BJ (cell line): ENCODE measurements at regions not wholly inside any gene's neighbourhood (a gene's known extent, or its start where the extent isn't known, plus 50 kb on each side); places are given as distances from the start of the nearest gene placed in this dataset.

Source experiments
- CTCF ChIA-PET: fragments of 350-600 bp; formaldehyde crosslinking; extraction: SDS; loops from one replicate; lab custom pipeline; 2021; ENCODE audit warnings: antibody characterized with exemption, inconsistent platforms; lab: Yijun Ruan, JAX
- POLR2A ChIA-PET: fragments of 300-600 bp; sonication (Branson Sonifier 250); formaldehyde crosslinking; extraction: SDS; loops from one replicate; lab custom pipeline; 2021; ENCODE audit warnings: antibody characterized with exemption; lab: Charles Lee
- DNase-seq: peaks from one replicate; pipeline ENCODE4 v3.0.0-alpha.2; 2011; ENCODE audit warnings: low read depth
- H3K27me3 ChIP-seq: 2 replicates; pipeline ENCODE4 v1.6.0; 2011; ENCODE audit warnings: low read length; ENCODE audit not compliant: control insufficient read depth, insufficient read depth
- H3K36me3 ChIP-seq: 2 replicates; pipeline ENCODE4 v1.5.1; 2011; ENCODE audit warnings: low read length; ENCODE audit not compliant: control insufficient read depth, insufficient read depth
- H3K4me3 ChIP-seq: 2 replicates; pipeline ENCODE4 v1.5.1; 2011; ENCODE audit warnings: low read depth, mild to moderate bottlenecking, control low read depth, low read length
- CTCF ChIP-seq: IDR thresholded peaks from 2 replicates; pipeline ENCODE4 v1.5.1; 2011; ENCODE audit warnings: low read depth, mild to moderate bottlenecking, control low read depth, inconsistent platforms, low read length, moderate library complexity; ENCODE audit not compliant: insufficient read depth

DNA sequence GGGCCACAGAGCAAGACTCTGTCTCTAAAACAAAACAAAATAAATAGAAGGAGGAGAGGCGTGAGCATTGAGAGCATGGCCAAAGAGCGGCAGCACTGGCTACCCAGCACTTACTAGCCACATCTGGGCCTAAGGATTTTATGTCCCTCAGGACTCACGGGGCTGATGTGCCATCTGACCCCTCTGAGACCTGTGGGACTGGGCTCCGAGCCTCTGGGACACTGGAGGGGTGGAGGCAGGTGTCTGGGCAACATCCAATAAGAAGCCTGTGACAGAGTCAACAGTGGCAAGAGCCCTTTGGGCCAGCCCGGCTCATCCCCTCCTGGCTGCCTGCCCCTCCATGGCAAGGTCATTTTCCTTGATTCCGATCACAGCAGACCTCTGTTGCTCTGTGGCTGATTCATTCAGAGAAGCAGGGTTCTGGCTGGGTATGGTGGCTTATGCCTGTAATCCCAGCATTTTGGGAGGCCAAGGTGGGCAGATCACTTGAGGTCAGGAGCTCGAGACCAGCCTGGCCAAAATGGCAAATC, 60.7 kb downstream of the RRM2 start:
- TF ChIP-seq CTCF, result no peak
- no peak for DNase-seq
- ChIA-PET CTCF (interaction anchor here (0.6 to 1.0 kb wide), 2 partner anchors 29 to 227 kb away, joined by 3 read pairs; no protein-coding TSS in a partner anchor), POLR2A (interaction anchor here (0.5 kb wide), 1 partner anchor 104 kb away, joined by 3 read pairs; no protein-coding TSS in a partner anchor)
- Histone ChIP-seq H3K36me3 (no peaks in the 10 kb centered on the region), H3K27me3 (no peaks in the 10 kb centered on the region), H3K4me3 (no peak overlapping the region)

DNA sequence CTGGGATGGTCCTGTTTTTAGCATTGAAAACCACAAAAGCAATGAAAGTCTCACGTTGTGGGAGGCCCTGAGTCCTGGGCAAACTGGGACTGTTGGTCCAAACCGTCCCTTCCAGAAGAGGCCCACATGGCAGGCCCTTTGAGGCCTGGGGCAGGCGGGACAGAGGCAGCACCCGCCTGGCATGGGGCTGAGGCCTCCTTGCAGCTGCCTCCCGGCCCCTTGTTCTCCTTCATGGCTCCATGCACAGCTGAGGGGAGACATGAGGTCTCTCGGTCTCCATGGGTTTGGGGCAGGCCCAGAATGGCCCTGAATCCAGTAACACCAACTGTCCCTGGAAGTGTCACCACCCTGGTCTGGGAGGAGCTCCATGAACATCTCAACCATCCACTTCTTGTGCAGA, 61.9 kb downstream of the RRM2 start:
- TF ChIP-seq CTCF, result no peak
- Histone ChIP-seq H3K36me3 (no peaks in the 10 kb centered on the region), H3K4me3 (no peak overlapping the region), H3K27me3 (no peaks in the 10 kb centered on the region)
- no peak for DNase-seq
- POLR2A ChIA-PET, result no interaction called here
- CTCF ChIA-PET, result no interaction called here

GRCh38 chr2:10185046-10185445, 62.5 kb downstream of the RRM2 start:
- no peak for TF ChIP-seq CTCF
- CTCF ChIA-PET, result no interaction called here
- Histone ChIP-seq H3K27me3 (no peaks in the 10 kb centered on the region), H3K4me3 (no peak overlapping the region), H3K36me3 (no peaks in the 10 kb centered on the region)
- DNase-seq, result no peak
- POLR2A ChIA-PET, result no interaction called here

DNA sequence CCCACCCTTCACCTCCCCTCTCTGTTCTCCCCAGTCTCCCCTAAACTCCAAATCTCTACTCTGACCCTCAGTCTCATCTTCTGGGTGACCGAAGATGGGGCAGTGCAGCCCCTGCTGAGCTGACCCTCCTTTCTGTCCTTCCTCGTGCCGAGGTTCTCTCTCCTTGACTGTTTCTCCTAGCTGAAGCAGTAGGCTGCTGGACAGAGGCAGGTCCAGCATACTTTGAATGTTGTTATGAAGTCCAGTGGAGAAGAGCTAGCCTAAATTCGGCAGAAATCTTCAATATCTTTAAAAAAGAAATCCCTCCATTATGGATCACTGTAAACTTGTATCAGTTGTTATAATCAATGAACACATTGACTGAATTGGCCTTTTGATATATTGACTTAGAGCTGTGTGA, 63.2 kb downstream of the RRM2 start:
- DNase-seq, result no peak
- TF ChIP-seq CTCF, result no peak
- no peak overlapping the region for H3K4me3 ChIP-seq
- no peaks in the 10 kb centered on the region for H3K27me3 ChIP-seq
- POLR2A ChIA-PET, result no interaction called here
- CTCF ChIA-PET, result interaction anchor here (0.6 kb wide), 1 partner anchor 433 kb away, joined by 3 read pairs; no protein-coding TSS in a partner anchor
- no peaks in the 10 kb centered on the region for H3K36me3 ChIP-seq

GRCh38 chr2:10186868-10187535, 64.5 kb downstream of the RRM2 start:
- ChIA-PET CTCF (no interaction called here), POLR2A (no interaction called here)
- H3K36me3 ChIP-seq, result no peaks in the 10 kb centered on the region
- no peaks in the 10 kb centered on the region for H3K27me3 ChIP-seq
- no peak for DNase-seq
- no peak overlapping the region for H3K4me3 ChIP-seq
- TF ChIP-seq CTCF, result no peak
